GM19438 (cell line): ENCODE measurements at regions not wholly inside any gene's neighbourhood (a gene's known extent, or its start where the extent isn't known, plus 50 kb on each side); places are given as distances from the start of the nearest gene placed in this dataset.

ENCODE experiments used
- ATAC-seq: cut with Tn5 transposase; IDR thresholded peaks from one replicate; pipeline ENCODE4 v1.9.1; 2021; ENCODE audit warnings: low read depth; ENCODE audit not compliant: unreplicated experiment

GRCh38 chr18:76580288-76580962 is 85.4 kb upstream of the ZNF516 start:
- no peak for ATAC-seq

GRCh38 chr18:76579301-76579695 is 84.3 kb upstream of the ZNF516 start:
- ATAC-seq, result no peak

GRCh38 chr18:76578571-76579300 is 83.7 kb upstream of the ZNF516 start:
- ATAC-seq, result no peak

GRCh38 chr18:76573325-76574025 is 78.4 kb upstream of the ZNF516 start:
- no peak for ATAC-seq

- no peak for ATAC-seq
Observed at GRCh38 chr18:76572518-76573247, 77.6 kb upstream of the ZNF516 start.

GRCh38 chr18:76571689-76572088 is 76.6 kb upstream of the ZNF516 start:
- ATAC-seq, result no peak

GRCh38 chr18:76570856-76571255 is 75.8 kb upstream of the ZNF516 start:
- no peak for ATAC-seq

GRCh38 chr18:76569644-76570419 is 74.8 kb upstream of the ZNF516 start:
- no peak for ATAC-seq

- no peak for ATAC-seq
Observed at GRCh38 chr18:76568731-76569130, 73.7 kb upstream of the ZNF516 start.

- ATAC-seq, result no peak
Observed at GRCh38 chr18:76567835-76568445, 72.9 kb upstream of the ZNF516 start.

GRCh38 chr18:76566987-76567386 is 71.9 kb upstream of the ZNF516 start:
- ATAC-seq, result no peak

GRCh38 chr18:76565238-76566173 is 70.5 kb upstream of the ZNF516 start:
- ATAC-seq, result no peak

- no peak for ATAC-seq
Observed at GRCh38 chr18:76564655-76565237, 69.7 kb upstream of the ZNF516 start.

GRCh38 chr18:76564117-76564516 is 69.1 kb upstream of the ZNF516 start:
- no peak for ATAC-seq

- ATAC-seq, result no peak
Observed at GRCh38 chr18:76562286-76563122, 67.5 kb upstream of the ZNF516 start.

GRCh38 chr18:76558881-76559667 is 64.0 kb upstream of the ZNF516 start:
- no peak for ATAC-seq
